ENCODE measurements at regions not wholly inside any gene's neighbourhood (a gene's known extent, or its start where the extent isn't known, plus 50 kb on each side); places are given as distances from the start of the nearest gene placed in this dataset.
"Not testable (repeated sequence)": the region's sequence is repeated elsewhere in the genome, so short reads cannot be mapped to it uniquely, and the experiment has no call there.

DNA sequence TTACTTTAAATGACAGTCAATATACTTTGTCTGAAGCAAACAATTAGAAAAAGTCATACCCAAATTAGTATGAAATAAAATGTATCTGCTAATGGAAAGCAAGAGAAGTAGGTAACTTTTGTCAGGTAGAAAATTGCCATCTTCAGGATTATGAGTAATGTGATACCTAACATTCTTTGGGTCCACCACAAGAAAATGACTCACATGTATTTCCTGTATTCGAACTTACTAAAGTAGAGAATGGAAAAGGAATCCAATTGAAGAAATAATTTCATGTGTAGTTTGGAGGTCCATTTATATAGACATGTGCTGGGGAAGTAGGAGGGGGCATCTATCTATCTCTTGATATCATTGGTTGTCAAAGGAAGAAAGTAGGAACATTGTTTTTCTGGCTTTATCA lies 636.2 kb upstream of the CHAC2 start:
- Mint-ChIP-seq H3K36me3 (no peaks in the 10 kb centered on the region), H3K4me3 (no peak overlapping the region), H3K9me3 (peaks cover 0 to 3% (median 0%) of the 10 kb centered on the region in 7 donors), H3K27me3 (no peaks in the 10 kb centered on the region), H3K27ac (no peak overlapping the region), H3K4me1 (no peaks in the 10 kb centered on the region)
- DNase-seq (no peak), ATAC-seq (ENCODE audit: low read depth in 2 of 2) (no peak)

DNA sequence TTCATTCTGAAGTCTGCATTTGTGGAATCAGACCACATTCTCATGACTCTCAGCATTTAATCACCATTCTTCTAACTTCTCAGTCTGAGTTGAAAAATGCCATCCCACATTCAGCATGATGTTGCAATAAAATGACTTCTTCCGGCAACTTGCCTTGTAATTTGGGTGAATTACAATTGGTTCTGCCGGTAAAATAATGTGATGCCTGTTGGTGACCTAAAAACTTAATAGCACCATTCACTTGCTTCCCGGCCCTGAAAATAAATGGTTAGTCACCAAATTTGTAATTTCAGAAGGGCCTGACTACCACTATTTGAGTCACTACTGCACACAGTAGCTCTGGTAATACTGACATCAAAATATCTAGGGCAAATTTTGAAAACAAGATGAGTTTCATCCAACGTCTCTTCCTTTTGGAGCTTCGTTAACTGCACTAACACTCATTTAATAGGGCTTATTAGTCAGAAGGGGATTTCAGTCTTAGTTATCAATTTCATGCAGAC lies 637.1 kb upstream of the CHAC2 start:
- ATAC-seq (ENCODE audit: low read depth in 2 of 2) (no peak), DNase-seq (no peak)
- H3K4me1 Mint-ChIP-seq = no peaks in the 10 kb centered on the region
- no peaks in the 10 kb centered on the region for H3K36me3 Mint-ChIP-seq
- H3K9me3 Mint-ChIP-seq = peaks cover 0 to 3% (median 0%) of the 10 kb centered on the region in 7 donors
- H3K27ac Mint-ChIP-seq = no peak overlapping the region
- no peak overlapping the region for H3K4me3 Mint-ChIP-seq
- H3K27me3 Mint-ChIP-seq = no peaks in the 10 kb centered on the region

DNA sequence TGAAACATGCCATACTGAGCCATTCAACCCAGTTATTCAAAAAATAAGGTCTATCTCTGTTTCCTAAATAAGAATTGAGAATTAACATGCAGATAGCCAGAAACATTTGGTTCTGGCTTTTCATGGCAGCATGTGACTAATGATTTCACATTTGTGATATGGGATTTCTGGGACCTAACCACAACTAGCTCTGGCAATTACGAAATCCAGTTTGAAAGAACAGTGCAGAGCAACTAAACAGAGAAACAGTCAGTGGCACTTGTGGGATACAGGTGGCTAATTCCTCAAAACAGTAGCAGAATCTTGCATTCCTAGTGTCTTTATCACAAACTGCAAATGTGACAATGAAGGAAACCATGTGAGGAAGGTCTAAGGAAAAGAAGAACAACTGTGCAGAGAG lies 637.8 kb upstream of the CHAC2 start:
- peaks cover 0 to 3% (median 0%) of the 10 kb centered on the region in 7 donors for H3K9me3 Mint-ChIP-seq
- no peaks in the 10 kb centered on the region for H3K36me3 Mint-ChIP-seq
- no peak overlapping the region for H3K4me3 Mint-ChIP-seq
- no peak overlapping the region for H3K27ac Mint-ChIP-seq
- no peaks in the 10 kb centered on the region for H3K4me1 Mint-ChIP-seq
- ATAC-seq (ENCODE audit: low read depth in 2 of 2) (no peak), DNase-seq (no peak)
- no peaks in the 10 kb centered on the region for H3K27me3 Mint-ChIP-seq

DNA sequence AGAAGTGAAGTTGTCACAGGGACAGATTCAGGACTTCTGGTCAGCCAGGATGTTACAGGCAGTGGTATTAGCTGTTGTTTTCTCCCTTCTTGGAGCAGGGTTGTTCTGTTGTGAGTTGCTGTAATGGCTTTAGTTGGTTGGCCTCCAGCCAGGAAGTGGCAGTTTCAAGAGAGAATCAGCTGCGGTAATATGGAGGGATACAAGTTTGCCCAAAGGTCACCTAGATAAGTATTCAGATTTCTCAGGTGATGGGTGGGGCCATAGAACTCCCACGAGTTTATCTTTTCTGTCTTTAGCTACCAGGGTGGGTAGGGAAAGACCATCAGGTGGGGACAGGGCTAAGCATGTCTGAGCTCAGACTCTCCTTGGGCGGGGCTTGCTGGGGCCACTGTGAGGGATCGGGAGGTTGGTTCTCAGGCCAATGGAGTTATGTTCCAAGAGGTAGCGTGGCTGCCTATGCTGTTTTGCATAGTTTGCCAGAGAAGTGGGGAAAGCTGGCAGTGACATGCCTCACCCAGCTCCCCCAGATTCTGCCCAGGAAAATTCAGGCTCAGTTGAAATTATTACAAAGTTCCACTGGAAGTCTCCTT lies 640.4 kb upstream of the CHAC2 start:
- H3K36me3 Mint-ChIP-seq = no peaks in the 10 kb centered on the region
- DNase-seq (no peak), ATAC-seq (ENCODE audit: low read depth in 2 of 2) (no peak)
- no peaks in the 10 kb centered on the region for H3K4me1 Mint-ChIP-seq
- no peak overlapping the region for H3K27ac Mint-ChIP-seq
- H3K4me3 Mint-ChIP-seq = no peak overlapping the region
- H3K9me3 Mint-ChIP-seq = peaks cover 0 to 7% (median 0%) of the 10 kb centered on the region in 7 donors
- no peaks in the 10 kb centered on the region for H3K27me3 Mint-ChIP-seq

DNA sequence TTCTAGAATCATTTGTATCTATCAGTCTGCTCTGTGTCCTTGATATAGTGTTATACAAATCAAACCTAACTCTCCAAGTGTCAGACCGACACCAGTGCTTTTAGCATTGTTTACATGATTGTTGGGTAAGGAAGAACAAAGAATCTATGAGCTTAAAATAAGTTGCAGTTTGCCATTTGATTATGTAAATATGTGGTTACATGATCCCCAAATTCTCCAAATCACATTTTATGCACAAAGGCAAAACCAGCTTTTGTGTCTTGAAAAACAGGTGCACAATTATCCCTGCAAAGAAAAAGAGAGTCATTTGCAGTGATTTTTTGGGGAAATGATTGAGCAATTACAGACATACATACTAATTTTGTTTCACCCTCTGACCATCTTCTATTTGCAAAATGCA lies 652.6 kb upstream of the CHAC2 start:
- Mint-ChIP-seq H3K9me3 (peaks cover 2 to 17% (median 6%) of the 10 kb centered on the region in 7 donors), H3K27ac (no peak overlapping the region), H3K4me1 (no peaks in the 10 kb centered on the region), H3K4me3 (no peak overlapping the region), H3K36me3 (no peaks in the 10 kb centered on the region), H3K27me3 (no peaks in the 10 kb centered on the region)
- ATAC-seq (ENCODE audit: low read depth in 2 of 2) (no peak), DNase-seq (no peak)

DNA sequence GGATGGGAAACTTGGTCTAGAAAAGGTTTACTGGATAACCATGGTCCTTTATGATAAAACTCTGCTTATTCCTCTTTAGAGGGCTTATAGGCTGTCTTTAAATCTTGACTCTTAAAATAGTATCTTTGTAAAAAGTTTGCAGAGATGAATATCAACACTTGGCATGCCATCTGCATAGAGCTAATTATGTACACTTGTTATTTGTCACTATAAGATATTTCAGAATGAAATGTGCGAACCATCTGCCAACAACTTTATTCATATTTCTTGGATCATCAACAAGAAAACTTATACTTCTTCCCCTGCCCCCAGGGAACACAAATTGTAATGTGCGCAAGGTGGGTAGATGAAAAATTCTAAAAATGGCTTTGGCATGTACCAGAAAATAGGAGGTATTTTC lies 653.0 kb upstream of the CHAC2 start:
- no peaks in the 10 kb centered on the region for H3K4me1 Mint-ChIP-seq
- H3K4me3 Mint-ChIP-seq = no peak overlapping the region
- H3K27me3 Mint-ChIP-seq = no peaks in the 10 kb centered on the region
- peaks cover 2 to 17% (median 8%) of the 10 kb centered on the region in 7 donors for H3K9me3 Mint-ChIP-seq
- no peaks in the 10 kb centered on the region for H3K36me3 Mint-ChIP-seq
- no peak for DNase-seq
- H3K27ac Mint-ChIP-seq = no peak overlapping the region
- no peak for ATAC-seq (ENCODE audit: low read depth in 2 of 2)

DNA sequence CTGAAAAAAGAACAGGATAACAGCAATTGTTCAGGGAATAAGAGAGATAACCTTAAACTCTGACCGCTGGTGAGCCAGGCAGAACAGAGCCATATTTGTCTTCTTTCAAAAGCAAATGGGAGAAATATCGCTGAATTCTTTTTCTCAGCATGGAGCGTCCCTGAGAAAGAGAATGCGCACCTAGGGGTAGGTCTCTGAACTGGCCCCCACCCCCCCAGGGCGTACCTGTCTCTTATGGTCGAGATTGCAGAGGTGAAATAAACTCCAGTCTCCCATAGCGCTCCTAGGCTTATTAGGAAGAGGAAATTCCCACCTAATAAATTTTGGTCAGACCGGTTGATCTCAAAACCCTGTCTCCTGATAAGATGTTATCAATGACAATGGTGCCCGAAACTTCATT lies 655.2 kb upstream of the CHAC2 start:
- H3K27me3 Mint-ChIP-seq; H3K36me3 Mint-ChIP-seq; H3K4me3 Mint-ChIP-seq; H3K27ac Mint-ChIP-seq; ATAC-seq (ENCODE audit: low read depth in 2 of 2); DNase-seq; H3K4me1 Mint-ChIP-seq: not testable (repeated sequence)
- peaks cover 3 to 20% (median 8%) of the 10 kb centered on the region in 7 donors for H3K9me3 Mint-ChIP-seq

DNA sequence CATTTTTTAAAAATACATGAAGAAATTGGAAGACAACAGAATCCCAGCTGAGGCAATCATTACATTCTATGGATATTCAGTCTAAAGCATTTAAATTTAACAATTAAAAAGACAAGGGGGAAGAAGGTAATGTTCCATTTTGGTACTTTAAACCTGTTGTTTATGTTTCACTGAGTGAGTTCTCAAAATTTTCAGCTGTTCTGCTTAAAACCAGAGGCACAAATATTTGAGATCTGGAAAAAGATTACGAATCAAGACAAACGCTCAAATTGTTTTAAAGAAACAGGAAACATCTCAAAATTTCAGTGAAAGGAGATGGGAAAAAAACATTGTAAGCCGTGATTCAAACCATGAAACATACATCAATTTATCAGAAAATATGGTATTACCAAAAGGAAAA lies 656.2 kb upstream of the CHAC2 start:
- Mint-ChIP-seq H3K4me3 (no peak overlapping the region), H3K4me1 (no peaks in the 10 kb centered on the region), H3K27me3 (no peaks in the 10 kb centered on the region), H3K36me3 (no peaks in the 10 kb centered on the region), H3K27ac (no peak overlapping the region), H3K9me3 (peaks cover 3 to 20% (median 6%) of the 10 kb centered on the region in 7 donors)
- ATAC-seq (ENCODE audit: low read depth in 2 of 2) (no peak), DNase-seq (no peak)

DNA sequence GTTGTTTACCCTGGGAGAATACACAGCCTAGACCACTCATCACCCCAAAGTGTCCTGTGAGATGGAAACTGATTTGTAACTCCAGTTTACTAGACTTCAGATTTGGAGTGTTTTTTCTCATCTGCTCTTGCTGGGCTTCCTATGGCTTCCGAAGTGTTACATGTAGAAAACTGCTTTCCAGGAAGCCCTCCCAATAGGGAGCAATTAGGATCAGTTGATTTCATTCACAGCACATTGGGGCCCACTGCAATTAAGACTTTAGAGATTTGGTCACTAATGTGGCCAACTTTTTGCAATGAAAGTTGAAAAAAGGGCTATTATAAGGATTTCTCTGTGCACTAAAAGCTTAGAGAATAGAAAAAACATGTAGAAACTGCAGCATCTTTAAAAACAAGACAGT lies 656.6 kb upstream of the CHAC2 start:
- Mint-ChIP-seq H3K27ac (no peak overlapping the region), H3K27me3 (no peaks in the 10 kb centered on the region), H3K4me1 (no peaks in the 10 kb centered on the region), H3K36me3 (no peaks in the 10 kb centered on the region), H3K4me3 (no peak overlapping the region), H3K9me3 (peaks cover 3 to 20% (median 6%) of the 10 kb centered on the region in 7 donors)
- DNase-seq = no peak
- no peak for ATAC-seq (ENCODE audit: low read depth in 2 of 2)

DNA sequence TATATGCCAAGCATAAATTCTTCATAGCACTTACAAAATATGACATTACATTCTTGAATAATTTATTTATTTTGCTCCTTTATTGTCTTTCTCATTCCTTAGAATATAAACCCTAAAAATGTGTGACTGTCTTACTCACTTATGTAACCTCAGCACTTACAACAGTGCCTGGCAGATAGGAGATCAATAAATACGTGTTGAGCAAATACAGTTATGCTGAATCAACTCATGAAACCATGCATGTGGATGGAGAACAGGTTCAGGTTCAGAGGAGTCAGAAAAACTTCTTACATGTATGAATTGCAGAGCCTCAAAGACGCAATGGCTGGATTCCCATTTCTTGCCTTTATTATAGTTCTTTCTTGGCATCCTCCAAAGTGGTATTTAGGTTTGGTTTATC lies 659.4 kb upstream of the CHAC2 start:
- DNase-seq = no peak
- Mint-ChIP-seq H3K4me3 (no peak overlapping the region), H3K27ac (no peak overlapping the region), H3K36me3 (no peaks in the 10 kb centered on the region), H3K9me3 (peaks cover 3 to 20% (median 7%) of the 10 kb centered on the region in 7 donors), H3K27me3 (no peaks in the 10 kb centered on the region), H3K4me1 (no peaks in the 10 kb centered on the region)
- no peak for ATAC-seq (ENCODE audit: low read depth in 2 of 2)

DNA sequence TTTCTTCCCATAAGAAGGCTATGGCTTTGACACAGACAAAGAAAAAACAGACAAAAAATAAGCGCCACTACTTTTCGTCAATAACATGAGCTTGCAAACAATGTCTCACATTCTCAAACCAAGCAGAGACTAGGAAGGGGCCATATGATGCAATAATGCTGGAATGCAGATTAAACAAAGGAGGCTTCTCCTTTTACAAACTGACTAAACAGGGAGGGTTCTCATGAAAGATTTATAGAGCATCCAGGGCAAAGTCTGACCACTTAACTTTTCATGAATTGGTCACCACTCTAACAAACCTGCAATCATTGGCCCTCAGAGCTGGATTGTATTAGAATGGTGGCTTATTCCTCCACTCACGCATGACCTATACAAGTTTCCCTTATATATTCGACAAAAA lies 663.3 kb upstream of the CHAC2 start:
- Mint-ChIP-seq H3K4me3 (no peak overlapping the region), H3K27ac (no peak overlapping the region), H3K4me1 (no peaks in the 10 kb centered on the region), H3K36me3 (no peaks in the 10 kb centered on the region), H3K27me3 (no peaks in the 10 kb centered on the region), H3K9me3 (peaks cover 0 to 15% (median 0%) of the 10 kb centered on the region in 7 donors)
- ATAC-seq (ENCODE audit: low read depth in 2 of 2) (no peak), DNase-seq (no peak)

DNA sequence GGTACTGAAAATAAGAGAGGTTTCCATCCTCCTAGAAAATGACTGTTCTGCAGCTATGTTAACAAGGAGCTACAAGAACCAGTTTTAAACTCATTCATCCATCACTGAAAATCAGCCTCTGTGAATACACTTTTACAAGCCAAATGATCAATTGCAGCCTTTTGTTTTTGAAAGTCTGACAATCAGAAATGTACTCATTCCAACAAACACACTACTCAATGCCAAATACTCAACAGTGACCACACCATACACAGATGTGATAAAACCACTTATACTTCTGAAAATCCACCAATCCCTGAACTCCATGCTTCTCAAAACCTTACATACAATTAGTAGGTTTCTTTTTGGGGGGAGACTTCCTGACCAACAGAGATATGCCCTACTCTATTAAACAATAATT lies 663.9 kb upstream of the CHAC2 start:
- ATAC-seq (ENCODE audit: low read depth in 2 of 2) (no peak), DNase-seq (no peak)
- no peak overlapping the region for H3K4me3 Mint-ChIP-seq
- H3K36me3 Mint-ChIP-seq = no peaks in the 10 kb centered on the region
- no peak overlapping the region for H3K27ac Mint-ChIP-seq
- peaks cover 0 to 12% (median 0%) of the 10 kb centered on the region in 7 donors for H3K9me3 Mint-ChIP-seq
- no peaks in the 10 kb centered on the region for H3K4me1 Mint-ChIP-seq
- no peaks in the 10 kb centered on the region for H3K27me3 Mint-ChIP-seq

DNA sequence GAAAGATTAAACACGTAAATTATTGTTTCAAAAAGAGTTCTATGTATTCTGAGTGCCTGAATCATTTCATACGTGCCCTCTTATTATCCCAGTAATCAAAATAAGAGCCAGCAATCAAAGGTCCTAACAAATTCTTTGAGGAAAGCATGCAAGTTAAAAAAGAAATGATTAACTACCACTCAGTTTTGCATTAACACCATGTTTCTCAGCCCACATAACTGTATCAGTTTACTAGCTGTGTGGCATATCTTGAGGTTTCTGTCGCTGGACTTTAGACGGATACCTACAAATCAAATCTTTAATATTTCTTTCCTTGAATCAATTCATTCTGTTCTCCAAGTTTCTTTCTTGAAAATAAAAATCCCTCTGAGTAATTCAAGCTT lies 668.9 kb upstream of the CHAC2 start:
- Mint-ChIP-seq H3K4me3 (no peak overlapping the region), H3K36me3 (no peaks in the 10 kb centered on the region), H3K4me1 (no peaks in the 10 kb centered on the region), H3K9me3 (no peaks in the 10 kb centered on the region), H3K27me3 (no peaks in the 10 kb centered on the region), H3K27ac (no peak overlapping the region)
- DNase-seq (no peak), ATAC-seq (ENCODE audit: low read depth in 2 of 2) (no peak)

DNA sequence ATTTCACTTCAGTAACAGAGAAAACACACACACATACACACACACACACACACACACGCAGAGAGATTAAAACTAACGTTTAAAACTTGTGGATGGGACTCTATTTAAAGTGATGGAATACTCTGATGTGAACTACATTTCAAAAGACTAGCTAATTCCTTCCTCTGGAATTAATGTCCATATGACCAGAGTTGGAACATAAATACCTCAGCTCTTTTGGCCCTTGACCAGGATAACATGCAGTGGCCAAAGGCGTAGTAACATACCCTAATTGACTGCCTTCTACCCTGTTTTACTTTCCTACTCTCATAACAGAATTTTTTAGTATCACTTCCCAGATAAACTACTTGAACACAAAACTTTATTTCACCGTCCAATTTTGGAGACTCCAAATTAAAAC lies 671.3 kb upstream of the CHAC2 start:
- no peaks in the 10 kb centered on the region for H3K9me3 Mint-ChIP-seq
- DNase-seq (no peak), ATAC-seq (ENCODE audit: low read depth in 2 of 2) (no peak)
- no peak overlapping the region for H3K27ac Mint-ChIP-seq
- H3K4me1 Mint-ChIP-seq = no peaks in the 10 kb centered on the region
- H3K4me3 Mint-ChIP-seq = no peak overlapping the region
- H3K36me3 Mint-ChIP-seq = no peaks in the 10 kb centered on the region
- H3K27me3 Mint-ChIP-seq = no peaks in the 10 kb centered on the region

DNA sequence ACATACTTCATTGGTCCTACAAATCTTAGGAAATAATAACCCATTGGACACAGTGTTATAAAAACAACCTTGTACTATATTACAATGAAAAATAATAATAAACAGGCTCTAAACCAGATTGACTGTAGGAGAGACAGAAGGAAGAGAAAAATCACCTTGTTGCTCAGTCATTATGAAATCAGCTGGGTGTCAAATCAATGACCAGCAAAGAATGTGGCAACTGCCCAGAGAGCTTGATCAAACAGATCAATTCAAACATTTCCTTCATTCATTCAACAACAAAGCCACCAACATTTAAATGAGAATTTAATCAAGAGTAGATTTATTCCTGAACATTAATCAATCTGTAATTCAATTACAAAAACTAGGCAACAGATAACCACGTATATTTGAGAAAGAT lies 671.9 kb upstream of the CHAC2 start:
- no peak for DNase-seq

More for the DNA sequence above, 671.9 kb upstream of the CHAC2 start:
- Mint-ChIP-seq H3K36me3 (no peaks in the 10 kb centered on the region), H3K4me1 (no peaks in the 10 kb centered on the region), H3K4me3 (no peak overlapping the region), H3K27me3 (no peaks in the 10 kb centered on the region), H3K27ac (no peak overlapping the region), H3K9me3 (no peaks in the 10 kb centered on the region)
- ATAC-seq (ENCODE audit: low read depth in 2 of 2) = no peak
